ENCODE measurements at regions not wholly inside any gene's neighbourhood (a gene's known extent, or its start where the extent isn't known, plus 50 kb on each side); places are given as distances from the start of the nearest gene placed in this dataset.

- no peaks in the 10 kb centered on the region for H3K36me3 ChIP-seq (ENCODE audit: control insufficient read depth, insufficient read depth, low read length)
- no peaks in the 10 kb centered on the region for H3K27me3 ChIP-seq (ENCODE audit: control insufficient read depth, insufficient read depth, low read length)
- H2AFZ ChIP-seq (ENCODE audit: low read length): no peak overlapping the region
- no peak overlapping the region for H3K27ac ChIP-seq (ENCODE audit: insufficient read depth, low read length)
- DNase-seq (ENCODE audit: low read depth in 2 of 2): no peak
- no peak for TF ChIP-seq CTCF (conservative IDR thresholded peaks at IDR 0.05 in 1 of 2, IDR thresholded peaks at IDR 0.05 in 1 of 2; ENCODE audit: low read depth in 1 of 2, low read length in 2 of 2)
- TF ChIP-seq EZH2 (IDR thresholded peaks at IDR 0.05; ENCODE audit: low read length, missing control alignments): no peak
- no peak overlapping the region for H3K9ac ChIP-seq (ENCODE audit: insufficient read depth, low read length)
- no peak overlapping the region for H3K4me2 ChIP-seq (ENCODE audit: extremely low read depth, insufficient read depth, low read length)
- no peaks in the 10 kb centered on the region for H3K9me3 ChIP-seq (ENCODE audit: control insufficient read depth, insufficient read depth, low read depth, low read length)
- no peaks in the 10 kb centered on the region for H4K20me1 ChIP-seq (ENCODE audit: control insufficient read depth, extremely low read depth, insufficient read depth, low read length)
- H3K4me3 ChIP-seq (replicated peaks in 1 of 4; ENCODE audit: control extremely low read depth in 1 of 4, insufficient read depth in 1 of 4, low read depth in 3 of 4, low read length in 4 of 4): no peak overlapping the region
- no peaks in the 10 kb centered on the region for H3K79me2 ChIP-seq (ENCODE audit: control insufficient read depth, insufficient read depth, low read length)
- no peaks in the 10 kb centered on the region for H3K4me1 ChIP-seq (ENCODE audit: control insufficient read depth, extremely low read depth, insufficient read depth, low read length)
These were observed 474.2 kb downstream of the MED10 start for GRCh38 chr5:5904113-5904512.

GRCh38 chr5:5902678-5903646 lies 475.4 kb downstream of the MED10 start:
- H3K27me3 ChIP-seq (ENCODE audit: control insufficient read depth, insufficient read depth, low read length): no peaks in the 10 kb centered on the region
- no peaks in the 10 kb centered on the region for H3K9me3 ChIP-seq (ENCODE audit: control insufficient read depth, insufficient read depth, low read depth, low read length)
- H3K4me3 ChIP-seq (replicated peaks in 1 of 4; ENCODE audit: control extremely low read depth in 1 of 4, insufficient read depth in 1 of 4, low read depth in 3 of 4, low read length in 4 of 4): no peak overlapping the region
- no peaks in the 10 kb centered on the region for H3K36me3 ChIP-seq (ENCODE audit: control insufficient read depth, insufficient read depth, low read length)
- H4K20me1 ChIP-seq (ENCODE audit: control insufficient read depth, extremely low read depth, insufficient read depth, low read length): no peaks in the 10 kb centered on the region
- H3K9ac ChIP-seq (ENCODE audit: insufficient read depth, low read length): no peak overlapping the region
- H3K27ac ChIP-seq (ENCODE audit: insufficient read depth, low read length): no peak overlapping the region
- H3K4me1 ChIP-seq (ENCODE audit: control insufficient read depth, extremely low read depth, insufficient read depth, low read length): no peaks in the 10 kb centered on the region
- H3K4me2 ChIP-seq (ENCODE audit: extremely low read depth, insufficient read depth, low read length): no peak overlapping the region
- no peaks in the 10 kb centered on the region for H3K79me2 ChIP-seq (ENCODE audit: control insufficient read depth, insufficient read depth, low read length)
- no peak overlapping the region for H2AFZ ChIP-seq (ENCODE audit: low read length)
- DNase-seq (ENCODE audit: low read depth in 2 of 2): no peak
- TF ChIP-seq EZH2 (IDR thresholded peaks at IDR 0.05; ENCODE audit: low read length, missing control alignments) (no peak), CTCF (conservative IDR thresholded peaks at IDR 0.05 in 1 of 2, IDR thresholded peaks at IDR 0.05 in 1 of 2; ENCODE audit: low read depth in 1 of 2, low read length in 2 of 2) (no peak)

GRCh38 chr5:5900350-5900749 lies 477.9 kb downstream of the ICE1 start:
- Histone ChIP-seq H3K4me3 (replicated peaks in 1 of 4; ENCODE audit: control extremely low read depth in 1 of 4, insufficient read depth in 1 of 4, low read depth in 3 of 4, low read length in 4 of 4) (no peak overlapping the region), H3K4me1 (ENCODE audit: control insufficient read depth, extremely low read depth, insufficient read depth, low read length) (no peaks in the 10 kb centered on the region), H3K27ac (ENCODE audit: insufficient read depth, low read length) (no peak overlapping the region), H2AFZ (ENCODE audit: low read length) (no peak overlapping the region), H3K9me3 (ENCODE audit: control insufficient read depth, insufficient read depth, low read depth, low read length) (no peaks in the 10 kb centered on the region), H3K4me2 (ENCODE audit: extremely low read depth, insufficient read depth, low read length) (no peak overlapping the region), H3K27me3 (ENCODE audit: control insufficient read depth, insufficient read depth, low read length) (no peaks in the 10 kb centered on the region), H3K79me2 (ENCODE audit: control insufficient read depth, insufficient read depth, low read length) (no peaks in the 10 kb centered on the region), H3K36me3 (ENCODE audit: control insufficient read depth, insufficient read depth, low read length) (no peaks in the 10 kb centered on the region), H3K9ac (ENCODE audit: insufficient read depth, low read length) (no peak overlapping the region), H4K20me1 (ENCODE audit: control insufficient read depth, extremely low read depth, insufficient read depth, low read length) (no peaks in the 10 kb centered on the region)
- TF ChIP-seq EZH2 (IDR thresholded peaks at IDR 0.05; ENCODE audit: low read length, missing control alignments): no peak
- TF ChIP-seq CTCF (conservative IDR thresholded peaks at IDR 0.05 in 1 of 2, IDR thresholded peaks at IDR 0.05 in 1 of 2; ENCODE audit: low read depth in 1 of 2, low read length in 2 of 2): no peak
- no peak for DNase-seq (ENCODE audit: low read depth in 2 of 2)

All from fibroblast of lung (primary cell).